Anterior cingulate cortex (tissue), 58 donors: ENCODE measurements at regions not wholly inside any gene's neighbourhood (a gene's known extent, or its start where the extent isn't known, plus 50 kb on each side); places are given as distances from the start of the nearest gene placed in this dataset.

ENCODE experiments used
- DNase-seq, 58 donors: peaks; one replicate each; lab custom pipeline; 2025; lab: John Stamatoyannopoulos, UW

- DNase-seq = no peak
These were observed 178.6 kb upstream of the GALNT17 start for GRCh38 chr7:70953331-70953741.

- DNase-seq = no peak
These were observed 178.1 kb upstream of the GALNT17 start for GRCh38 chr7:70953796-70954195.

- no peak for DNase-seq
These were observed 159.3 kb upstream of the GALNT17 start for GRCh38 chr7:70972693-70973092.

DNA sequence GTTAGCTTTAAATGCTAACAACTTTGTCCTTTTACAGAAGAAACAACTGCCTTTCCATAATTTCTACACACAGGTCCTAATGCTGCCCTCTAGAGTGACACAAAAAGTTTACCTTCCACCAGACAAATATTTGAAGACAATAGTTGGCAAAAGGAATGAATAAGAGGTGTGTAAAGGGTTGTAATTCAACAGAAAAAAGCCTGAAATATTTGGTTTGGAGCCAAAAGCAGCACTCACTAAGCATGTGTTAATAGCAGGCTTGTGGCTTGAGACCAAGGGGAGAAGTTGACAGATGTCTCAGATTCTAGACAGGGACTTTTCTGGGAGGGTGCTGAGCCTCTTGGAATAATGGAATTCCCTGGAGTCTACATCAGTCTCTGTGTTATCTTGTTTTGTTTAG, 156.2 kb upstream of the GALNT17 start:
- DNase-seq = no peak

- DNase-seq = no peak
These were observed 145.6 kb upstream of the GALNT17 start for GRCh38 chr7:70986297-70986696.

DNA sequence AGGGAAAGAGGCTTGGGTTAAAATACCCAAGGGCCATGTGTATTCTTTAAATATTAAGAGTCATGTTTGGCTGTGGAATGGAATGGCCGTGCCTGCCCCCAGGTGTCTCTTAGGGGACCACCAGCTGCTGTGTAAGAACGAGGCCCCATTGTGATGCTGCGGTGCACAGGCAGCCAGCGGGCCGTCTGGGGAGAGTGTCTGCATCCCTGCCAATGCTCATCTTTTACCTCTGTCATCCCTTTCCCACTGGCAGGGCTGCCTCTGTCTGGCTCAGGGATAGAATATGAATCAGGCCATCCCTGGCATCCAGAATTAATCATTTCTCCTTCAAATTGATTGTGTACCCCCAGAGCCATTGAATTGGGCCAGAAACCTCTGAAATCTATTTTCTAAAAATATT, 137.8 kb upstream of the GALNT17 start:
- no peak for DNase-seq

DNA sequence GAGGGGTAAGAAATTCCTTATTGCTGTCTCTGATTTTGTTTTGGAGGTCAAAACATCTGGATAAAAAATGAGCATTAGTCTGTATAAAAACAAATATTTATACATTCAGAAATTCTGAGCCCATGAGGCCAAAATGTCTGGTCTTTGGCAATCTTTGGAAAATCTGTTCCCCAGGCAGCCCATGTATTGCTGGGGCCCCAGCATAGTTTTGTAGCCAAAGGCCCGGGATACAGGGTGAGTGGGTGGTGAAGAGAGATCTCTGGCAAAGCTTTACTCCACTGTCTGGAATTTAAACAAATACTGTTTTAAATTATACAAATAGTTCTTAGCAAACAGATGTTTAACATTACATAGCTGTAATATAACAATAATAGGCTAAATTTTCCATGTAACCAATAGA, 134.7 kb upstream of the GALNT17 start:
- no peak for DNase-seq

- no peak for DNase-seq
These were observed 126.8 kb upstream of the GALNT17 start for GRCh38 chr7:71005109-71005508.

- DNase-seq = no peak
These were observed 122.3 kb upstream of the GALNT17 start for GRCh38 chr7:71009636-71010035.

DNA sequence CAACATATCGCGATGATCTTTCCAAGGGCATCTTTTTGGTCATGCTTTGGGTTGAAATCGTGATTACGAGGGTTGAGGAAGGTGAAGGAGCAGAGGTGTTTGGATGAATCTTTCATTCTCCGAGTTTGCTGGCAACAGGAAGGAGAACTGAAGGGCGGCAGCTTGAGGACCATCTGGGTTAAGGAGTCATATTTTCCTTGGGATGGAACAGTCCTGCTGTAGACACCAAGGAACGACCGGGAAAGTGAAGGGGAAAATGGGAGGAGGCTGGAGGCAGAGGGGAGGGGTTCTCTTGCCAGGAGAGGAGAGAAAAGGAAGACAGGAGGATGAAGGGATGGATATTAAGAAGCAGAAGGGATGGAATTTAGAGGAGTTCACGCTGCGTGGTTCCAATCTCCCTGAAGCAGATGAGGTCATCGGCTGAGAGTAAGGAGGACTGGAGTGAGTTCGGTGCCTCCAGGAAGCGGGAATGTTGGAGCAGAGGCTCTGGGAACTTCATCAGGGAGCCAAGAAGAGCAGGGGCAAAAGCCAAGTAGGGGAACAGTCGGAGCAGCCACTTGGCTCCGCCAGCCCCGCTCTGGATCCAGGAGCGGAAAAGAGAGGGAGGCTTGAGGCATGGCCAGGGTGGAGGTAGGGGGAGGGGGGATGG, 116.6 kb upstream of the GALNT17 start:
- DNase-seq = peak in 1 of 58 donors; percentile 0

DNA sequence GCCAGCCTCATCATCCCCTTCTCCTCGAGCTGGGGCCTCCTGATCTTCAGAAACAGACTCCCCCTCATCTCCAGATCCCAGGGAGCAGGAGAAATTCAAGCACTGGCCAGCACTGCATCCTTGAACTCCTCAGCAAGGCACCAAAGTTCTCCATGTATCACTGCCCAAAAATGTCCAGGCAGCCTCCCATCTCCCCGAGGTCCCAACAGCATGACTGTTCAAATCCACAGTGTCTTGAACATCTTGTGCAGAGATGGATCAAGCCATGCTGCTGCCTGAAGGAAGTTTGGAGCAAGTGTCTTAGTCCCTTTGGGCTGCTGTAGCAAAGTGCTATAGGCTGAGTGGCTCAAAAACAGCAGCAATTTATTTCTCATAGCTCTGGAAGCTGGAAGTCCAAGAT, 115.5 kb upstream of the GALNT17 start:
- DNase-seq = no peak

- DNase-seq = no peak
These were observed 114.3 kb upstream of the GALNT17 start for GRCh38 chr7:71017602-71018001.

DNA sequence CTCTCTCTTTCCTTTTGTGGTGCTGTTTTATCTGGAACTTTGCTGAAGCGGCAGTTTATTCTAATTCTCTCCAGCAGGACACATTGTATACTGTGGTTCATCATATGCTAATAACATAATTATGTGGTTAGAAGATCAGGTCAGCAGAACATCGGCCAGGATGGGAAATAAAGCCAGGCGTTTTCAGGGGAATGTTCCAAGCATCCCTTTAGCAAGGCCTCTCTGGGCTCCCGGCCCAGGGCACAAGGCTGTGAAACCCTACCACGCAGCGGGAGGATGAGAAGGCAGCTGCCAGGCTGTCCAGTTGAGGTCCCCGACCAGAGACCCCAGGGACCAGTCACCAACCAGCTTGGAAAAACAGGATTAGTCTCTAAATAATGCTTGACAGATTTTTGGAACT, 112.2 kb upstream of the GALNT17 start:
- DNase-seq = peak in 10 of 58 donors; percentile 1 to 23 (median 5)

- DNase-seq = no peak
These were observed 110.8 kb upstream of the GALNT17 start for GRCh38 chr7:71021131-71021530.

GRCh38 chr7:71026680-71027079, 105.3 kb upstream of the GALNT17 start:
- DNase-seq = no peak

DNA sequence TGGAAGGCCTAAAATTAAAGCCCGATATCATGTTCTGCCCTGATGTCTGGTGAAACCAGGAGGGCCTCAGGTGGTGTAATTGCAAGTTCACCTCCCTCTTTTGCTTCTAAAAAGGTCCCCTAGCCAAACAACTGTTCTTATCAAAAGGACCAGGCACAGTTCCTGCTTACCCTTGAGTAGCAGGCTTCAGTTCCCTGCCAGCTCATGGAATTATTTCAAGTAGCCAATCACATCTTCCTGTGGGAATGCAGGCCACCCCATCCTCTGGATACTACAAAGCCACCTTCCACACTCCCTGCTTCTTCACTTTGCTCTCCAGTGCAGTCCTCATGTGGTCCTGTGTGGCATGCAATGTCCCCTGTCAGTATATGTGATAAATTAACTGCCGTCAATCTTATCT, 97.7 kb upstream of the GALNT17 start:
- no peak for DNase-seq

GRCh38 chr7:71042591-71042990, 89.4 kb upstream of the GALNT17 start:
- no peak for DNase-seq

DNA sequence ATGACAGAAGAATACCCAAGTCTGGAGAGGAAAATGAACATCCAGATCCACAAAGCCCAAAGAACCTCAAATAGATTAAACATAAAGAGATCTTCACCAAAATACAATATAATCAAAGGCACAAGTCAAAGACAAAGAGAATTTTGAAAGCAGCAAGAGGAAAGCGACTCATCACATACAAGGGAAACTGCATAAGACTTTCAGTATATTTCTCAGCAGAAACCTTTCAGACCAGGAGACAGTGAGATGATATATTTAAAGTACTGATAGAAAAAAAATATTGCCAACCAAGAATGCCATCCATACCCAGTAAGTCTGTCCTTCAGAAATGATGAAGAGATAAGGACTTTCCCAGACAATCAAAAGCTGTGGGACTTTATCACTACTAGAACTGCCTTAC, 81.5 kb upstream of the GALNT17 start:
- DNase-seq = no peak

DNA sequence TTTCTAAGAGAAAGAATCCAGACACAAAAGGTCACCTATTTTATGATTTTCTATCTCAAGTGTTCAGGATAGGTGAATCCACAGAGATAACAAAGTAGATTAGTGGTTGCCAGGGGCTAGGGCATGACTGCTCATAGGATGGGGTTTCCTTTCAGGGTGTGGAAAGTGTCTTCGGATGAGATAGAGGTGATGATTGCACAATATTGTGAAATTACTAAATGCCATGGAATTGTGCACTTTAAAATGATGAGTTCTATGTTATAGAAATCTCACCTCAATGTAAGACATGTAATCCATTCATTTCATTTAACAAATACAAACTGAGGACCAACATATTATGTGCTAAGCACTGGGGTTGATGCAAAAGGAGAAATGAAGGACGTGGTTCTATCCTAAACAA, 76.4 kb upstream of the GALNT17 start:
- DNase-seq = no peak

DNA sequence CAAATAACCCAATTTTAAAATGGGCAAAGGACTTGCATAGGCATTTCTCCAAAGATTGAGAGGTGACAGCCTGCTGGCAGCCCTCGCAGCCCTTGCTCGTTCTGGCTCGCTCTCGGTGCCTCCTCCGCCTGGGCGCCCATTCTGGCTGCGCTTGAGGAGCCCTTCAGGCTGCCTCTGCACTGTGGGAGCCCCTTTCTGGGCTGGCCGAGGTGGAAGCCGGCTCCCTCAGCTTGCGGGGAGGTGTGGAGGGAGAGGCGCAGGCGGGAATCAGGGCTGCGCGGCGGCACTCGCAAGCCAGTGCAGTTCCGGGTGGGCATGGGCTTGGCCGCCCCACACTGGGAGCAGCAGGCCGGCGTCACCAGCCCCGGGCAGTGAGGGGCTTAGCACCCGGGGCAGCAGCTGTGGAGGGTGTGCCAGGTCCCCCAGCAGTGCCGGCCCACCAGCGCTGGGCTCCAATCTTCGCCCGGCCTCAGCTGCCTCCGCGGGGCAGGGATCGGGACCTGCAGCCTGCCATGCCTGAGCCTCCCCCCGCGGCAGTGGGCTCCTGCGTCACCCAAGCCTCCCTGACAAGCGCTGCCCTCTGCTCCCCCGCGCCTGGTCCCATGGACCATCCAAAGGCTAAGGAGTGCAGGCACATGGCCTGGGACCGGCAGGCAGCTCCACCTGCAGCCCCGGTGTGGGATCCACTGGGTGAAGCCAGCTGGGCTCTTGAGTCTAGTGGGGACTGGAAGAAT, 54.0 kb upstream of the GALNT17 start:
- DNase-seq = no peak
